ENCODE measurements at regions not wholly inside any gene's neighbourhood (a gene's known extent, or its start where the extent isn't known, plus 50 kb on each side); places are given as distances from the start of the nearest gene placed in this dataset.
"Not testable (repeated sequence)": the region's sequence is repeated elsewhere in the genome, so short reads cannot be mapped to it uniquely, and the experiment has no call there.

DNA sequence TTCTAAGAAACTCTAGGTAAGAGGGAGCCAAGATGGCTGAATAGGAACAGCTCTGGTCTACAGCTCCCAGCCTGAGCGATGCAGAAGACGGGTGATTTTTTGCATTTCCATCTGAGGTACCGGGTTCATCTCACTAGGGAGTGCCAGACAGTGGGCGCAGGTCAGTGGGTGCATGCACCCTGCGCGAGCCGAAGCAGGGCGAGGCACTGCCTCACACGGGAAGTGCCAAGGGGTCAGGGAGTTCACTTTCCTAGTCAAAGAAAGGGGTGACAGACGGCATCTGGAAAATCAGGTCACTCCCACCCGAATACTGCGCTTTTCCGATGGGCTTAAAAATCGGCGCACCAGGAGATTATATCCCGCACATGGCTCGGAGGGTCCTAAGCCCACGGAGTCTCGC, 1796.7 kb upstream of the PCDH10 start:
- not testable (repeated sequence) for DNase-seq (ENCODE audit: low read depth); H3K4me3 ChIP-seq (ENCODE audit: low read depth, low read length)

DNA sequence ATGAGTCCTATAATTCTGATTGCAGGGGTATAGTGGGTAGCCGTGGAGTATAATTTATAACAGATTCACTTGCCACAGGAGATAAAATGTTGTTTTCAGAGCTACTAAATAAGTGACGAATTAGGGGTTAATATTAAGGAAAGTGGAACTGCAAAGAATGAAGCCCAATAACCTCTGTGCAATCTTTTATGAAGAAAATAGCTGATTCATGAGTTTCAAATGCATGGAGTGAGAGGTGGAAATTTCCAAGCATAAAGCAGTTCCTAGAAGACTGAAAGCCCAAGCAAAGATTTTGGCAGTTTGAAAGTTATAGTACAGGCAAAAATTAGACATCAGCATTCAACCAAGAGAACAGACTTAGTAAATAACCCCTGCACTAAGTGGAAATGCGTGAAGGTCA, 1782.4 kb upstream of the PCDH10 start:
- DNase-seq (ENCODE audit: low read depth), result no peak
- no peak overlapping the region for H3K4me3 ChIP-seq (ENCODE audit: low read depth, low read length)

DNA sequence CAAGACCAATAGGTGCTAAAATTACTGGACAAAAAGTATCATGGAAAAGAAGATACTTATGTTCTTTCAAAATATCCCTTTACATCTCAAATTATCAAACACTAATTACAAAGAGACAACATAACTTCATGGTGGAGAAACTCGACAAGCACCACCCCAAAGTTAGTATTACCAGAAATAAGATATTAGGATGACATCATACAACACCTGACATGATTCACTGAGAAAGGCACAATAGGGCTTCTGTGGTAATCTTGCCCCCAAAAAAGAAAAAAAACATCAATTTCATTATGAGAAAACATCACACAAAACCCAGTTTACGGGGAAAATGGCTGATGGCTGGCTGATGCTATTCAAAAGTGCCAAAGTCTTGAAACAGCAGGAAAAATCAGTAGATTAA, 1781.7 kb upstream of the PCDH10 start:
- no peak overlapping the region for H3K4me3 ChIP-seq (ENCODE audit: low read depth, low read length)

DNA sequence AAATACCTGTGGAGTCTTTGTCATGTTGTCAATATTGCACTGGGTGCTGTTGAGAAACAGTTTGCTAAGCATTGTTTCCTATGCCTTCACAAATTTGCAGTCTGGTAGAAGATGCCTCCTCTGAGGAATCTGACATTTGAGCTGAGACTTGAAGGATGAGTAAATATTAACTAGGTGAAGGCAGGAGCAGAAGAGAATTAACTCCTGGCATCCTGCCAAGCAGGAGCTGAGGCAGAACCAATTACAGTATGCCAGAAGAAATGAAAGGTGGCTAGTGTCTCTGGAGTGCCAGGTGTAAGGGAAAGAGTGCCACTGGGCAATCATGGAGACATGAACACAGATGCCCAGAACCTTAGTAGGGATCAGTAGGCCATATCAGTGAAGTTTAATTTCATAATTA, 1778.2 kb upstream of the PCDH10 start:
- no peak for DNase-seq (ENCODE audit: low read depth)
- H3K4me3 ChIP-seq (ENCODE audit: low read depth, low read length), result no peak overlapping the region

More for the DNA sequence above, 1781.7 kb upstream of the PCDH10 start:
- no peak for DNase-seq (ENCODE audit: low read depth)

DNA sequence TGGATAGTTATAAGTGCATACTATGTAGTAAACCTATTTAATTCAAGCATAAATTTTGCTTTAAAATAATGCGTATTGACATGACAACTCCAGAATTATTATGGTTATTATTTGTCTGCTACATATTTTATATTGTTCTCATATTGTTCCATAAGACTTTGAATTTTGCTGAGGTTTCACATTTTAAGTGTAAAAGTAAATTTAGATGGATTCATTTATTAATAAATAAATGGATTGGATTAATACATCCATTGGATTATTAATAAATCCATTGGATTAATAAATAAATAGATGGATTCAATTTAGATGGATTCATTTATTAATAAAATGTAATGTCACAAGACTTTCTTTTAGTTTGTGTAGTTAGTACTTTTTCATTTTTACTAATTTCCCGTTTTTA, 1768.0 kb upstream of the PCDH10 start:
- no peak overlapping the region for H3K4me3 ChIP-seq (ENCODE audit: low read depth, low read length)
- DNase-seq (ENCODE audit: low read depth), result no peak

DNA sequence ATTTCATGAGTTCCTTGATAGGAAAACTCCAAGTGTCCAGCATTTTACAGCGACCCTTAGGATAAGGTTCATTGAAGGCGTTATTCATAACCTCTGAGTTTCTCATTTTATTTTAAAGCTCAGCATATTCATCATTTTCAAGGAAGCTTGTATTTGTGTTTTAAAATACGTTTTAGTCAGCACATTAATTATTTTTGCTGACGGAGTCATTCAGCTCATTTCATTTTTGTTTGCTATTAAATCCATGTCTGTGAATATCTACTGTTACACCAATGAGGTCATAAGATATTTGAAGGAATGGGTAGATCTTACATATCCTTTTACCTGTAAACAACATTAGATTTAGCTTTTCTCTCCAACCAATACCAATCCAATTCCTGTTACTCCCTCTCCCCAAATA, 1766.3 kb upstream of the PCDH10 start:
- H3K4me3 ChIP-seq (ENCODE audit: low read depth, low read length), result no peak overlapping the region
- DNase-seq (ENCODE audit: low read depth), result no peak

DNA sequence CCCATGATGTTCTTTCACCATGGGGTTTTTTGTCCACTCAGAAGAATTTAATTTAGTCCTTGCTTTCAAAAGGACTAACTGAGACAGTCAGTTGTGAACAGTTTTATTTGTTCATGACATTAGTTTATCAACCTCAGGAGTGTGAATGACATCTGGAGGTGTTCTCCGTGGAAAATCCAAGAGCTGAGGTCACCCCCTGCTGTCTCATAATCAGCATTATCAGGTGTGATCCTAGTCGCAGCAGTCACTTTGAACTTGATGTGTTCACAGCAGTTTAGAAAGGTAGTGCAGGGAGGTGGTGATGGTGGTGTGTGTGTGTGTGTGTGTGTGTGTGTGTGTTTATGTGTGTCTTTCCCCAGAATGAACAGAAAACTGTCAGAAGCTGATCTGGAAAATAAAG, 1760.8 kb upstream of the PCDH10 start:
- H3K4me3 ChIP-seq (ENCODE audit: low read depth, low read length), result no peak overlapping the region

DNA sequence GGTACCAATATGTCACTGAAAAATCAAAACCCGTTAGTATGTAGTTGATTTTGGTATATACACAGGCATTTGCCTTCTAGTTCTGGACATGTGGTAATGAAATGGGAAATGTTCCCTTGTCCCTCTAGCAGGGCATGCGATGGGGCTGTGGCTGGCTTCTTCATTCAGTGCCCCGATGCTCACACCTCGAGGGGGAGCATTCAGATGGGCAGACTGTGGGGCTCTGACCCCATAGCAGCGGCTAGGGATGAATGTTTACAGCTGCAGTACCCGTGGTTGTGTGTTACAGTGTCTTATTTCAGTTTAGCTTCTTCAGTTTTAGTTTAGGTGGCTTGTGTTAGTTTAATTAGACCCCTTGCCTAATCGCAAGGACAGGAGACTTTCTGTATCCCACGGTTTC, 1741.0 kb upstream of the PCDH10 start:
- H3K4me3 ChIP-seq (ENCODE audit: low read depth, low read length), result no peak overlapping the region

More for the DNA sequence above, 1760.8 kb upstream of the PCDH10 start:
- DNase-seq (ENCODE audit: low read depth), result no peak

DNA sequence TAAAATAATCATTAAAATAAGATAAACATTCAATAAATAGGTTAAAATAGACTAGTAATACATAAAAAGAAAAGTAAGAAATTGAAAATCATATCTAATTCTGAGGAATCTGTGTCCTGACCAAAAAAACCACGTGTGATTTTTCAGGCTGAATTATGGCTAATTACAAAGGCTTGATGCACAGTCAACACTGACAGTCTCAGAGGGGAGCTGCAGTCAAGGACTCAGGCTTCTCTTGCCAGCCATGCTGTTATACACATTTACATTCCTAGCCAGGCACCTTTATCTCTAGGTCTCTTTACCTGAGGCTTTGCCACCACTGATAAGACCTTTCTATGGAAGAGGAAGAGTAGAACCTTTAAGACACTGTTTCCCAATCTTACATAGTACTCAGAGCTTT, 1737.7 kb upstream of the PCDH10 start:
- no peak overlapping the region for H3K4me3 ChIP-seq (ENCODE audit: low read depth, low read length)
- no peak for DNase-seq (ENCODE audit: low read depth)

More for the DNA sequence above, 1741.0 kb upstream of the PCDH10 start:
- DNase-seq (ENCODE audit: low read depth), result no peak

DNA sequence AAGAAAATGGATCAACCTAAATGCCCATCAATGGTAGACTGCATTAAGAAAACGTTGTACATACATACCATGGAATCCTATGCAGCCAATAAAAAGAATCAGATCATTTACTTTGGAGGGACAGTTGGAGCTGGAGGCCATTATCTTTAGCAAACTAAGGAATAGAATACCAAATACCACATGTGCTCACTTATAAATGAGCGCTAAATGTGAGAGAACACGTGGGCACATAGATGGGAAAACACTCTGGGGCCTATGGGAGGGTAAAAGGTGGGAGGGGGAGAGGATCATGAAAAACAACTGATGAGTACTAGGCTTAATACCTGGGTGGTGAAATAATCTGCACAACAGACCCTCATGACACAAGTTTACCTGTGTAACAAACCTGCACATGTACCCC, 1729.9 kb upstream of the PCDH10 start:
- DNase-seq (ENCODE audit: low read depth), result no peak
- no peak overlapping the region for H3K4me3 ChIP-seq (ENCODE audit: low read depth, low read length)

DNA sequence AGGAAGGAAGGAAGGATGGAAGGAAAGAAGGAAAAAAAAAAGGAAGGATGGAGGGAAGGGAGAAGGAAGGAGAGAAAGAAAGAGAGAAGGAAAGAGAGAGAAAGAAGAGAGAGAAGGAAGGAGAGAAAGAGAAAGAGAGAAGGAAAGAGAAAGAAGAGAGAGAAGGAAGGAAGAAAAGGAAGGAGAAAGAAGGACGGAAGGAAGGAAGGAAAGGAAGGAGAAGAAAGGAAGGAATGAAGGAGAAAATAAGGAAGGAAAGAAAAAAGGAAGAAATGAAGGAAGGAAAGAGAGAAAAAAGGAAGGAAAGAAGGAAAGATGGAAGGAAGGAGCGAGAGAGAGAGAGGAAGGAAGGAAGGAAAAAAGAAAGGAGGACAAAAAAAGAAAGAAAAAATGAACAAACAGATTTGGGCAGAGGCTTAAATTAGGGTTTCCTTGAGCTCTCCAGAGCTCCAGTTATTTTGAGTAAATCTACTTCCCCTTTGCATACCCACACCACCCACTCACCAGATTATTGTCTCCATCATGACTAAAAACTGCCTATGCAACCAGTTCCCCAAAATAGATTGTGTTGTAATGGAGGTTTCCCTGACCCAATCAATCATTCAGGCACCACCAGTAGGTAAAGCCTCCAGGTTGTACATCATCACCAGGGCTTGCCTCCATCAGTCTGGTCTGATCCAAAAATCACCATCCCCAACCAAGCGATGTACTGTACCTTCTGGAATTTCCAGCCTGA, 1722.9 kb upstream of the PCDH10 start:
- DNase-seq (ENCODE audit: low read depth), result no peak
- H3K4me3 ChIP-seq (ENCODE audit: low read depth, low read length), result no peak overlapping the region

DNA sequence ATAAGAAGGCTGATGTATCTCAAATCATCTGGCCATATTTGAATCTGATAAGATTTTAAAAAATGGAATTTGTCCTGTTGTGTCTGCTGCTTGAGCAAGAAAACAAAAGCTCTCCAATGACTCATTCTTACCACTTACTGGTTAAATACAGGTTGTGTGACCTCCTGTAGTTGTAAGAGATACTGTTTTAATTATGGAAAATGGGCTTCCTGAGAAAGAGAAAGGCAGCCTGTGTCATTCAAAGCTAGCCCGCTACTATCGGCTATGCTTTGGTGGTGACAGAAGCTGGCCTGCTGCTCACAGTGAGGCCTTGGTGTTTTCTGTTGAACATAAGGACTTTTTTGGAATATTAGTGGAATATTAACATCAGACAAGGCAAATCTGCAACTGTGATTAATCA, 1722.1 kb upstream of the PCDH10 start:
- no peak for DNase-seq (ENCODE audit: low read depth)
- no peak overlapping the region for H3K4me3 ChIP-seq (ENCODE audit: low read depth, low read length)

DNA sequence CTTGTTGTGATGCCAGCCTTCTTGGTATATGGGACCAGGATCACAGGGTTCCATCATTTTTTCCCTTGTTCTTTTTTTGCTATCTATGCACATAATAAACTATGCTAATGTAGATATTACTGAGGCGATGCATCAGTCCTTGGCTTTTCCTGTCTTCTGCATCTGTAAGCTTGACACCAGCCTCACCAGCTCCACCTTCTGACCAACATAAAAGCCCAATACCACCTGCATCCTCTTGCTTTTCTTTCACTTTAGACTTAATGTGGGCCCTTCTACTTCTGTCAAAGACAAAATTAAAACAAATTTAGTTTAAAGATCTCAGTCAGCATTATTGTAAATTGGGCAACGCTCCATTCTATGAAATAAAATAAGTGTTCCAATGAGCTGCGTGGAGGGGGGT, 1718.8 kb upstream of the PCDH10 start:
- DNase-seq (ENCODE audit: low read depth), result no peak
- no peak overlapping the region for H3K4me3 ChIP-seq (ENCODE audit: low read depth, low read length)

DNA sequence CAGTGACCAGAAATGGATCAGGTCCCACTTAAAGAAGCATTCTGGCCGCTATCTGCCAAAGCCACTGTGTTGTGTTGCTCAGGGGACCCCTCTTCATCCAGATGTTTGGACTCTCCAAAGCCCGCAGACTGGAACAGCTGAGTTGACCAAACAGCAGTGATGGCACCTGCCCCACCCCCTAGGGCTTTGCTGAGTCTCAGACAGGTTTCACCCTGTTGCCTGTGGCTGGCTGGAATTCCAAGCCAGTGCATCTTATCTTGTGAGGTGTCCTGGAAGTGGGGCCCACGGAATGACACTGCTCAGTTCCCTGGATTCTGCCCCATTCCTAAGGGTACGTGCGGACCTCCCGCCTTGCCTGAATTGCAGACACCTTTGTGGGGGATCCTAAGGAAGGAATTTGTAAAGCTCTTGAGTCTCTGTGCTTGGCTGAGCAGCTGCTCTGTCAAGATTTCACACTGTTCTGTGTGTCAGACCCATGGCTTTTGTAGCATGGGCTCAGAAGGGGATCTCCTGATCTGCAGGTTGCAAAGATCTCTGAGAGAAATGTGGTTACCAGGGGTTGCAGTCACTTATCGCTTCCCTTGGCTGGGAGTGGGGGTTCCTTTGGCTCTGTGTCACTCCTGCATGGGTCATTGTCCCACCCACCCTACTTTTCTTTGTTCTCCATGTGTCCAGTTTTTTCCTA, 1707.9 kb upstream of the PCDH10 start:
- H3K4me3 ChIP-seq (ENCODE audit: low read depth, low read length), result no peak overlapping the region
- DNase-seq (ENCODE audit: low read depth), result no peak

DNA sequence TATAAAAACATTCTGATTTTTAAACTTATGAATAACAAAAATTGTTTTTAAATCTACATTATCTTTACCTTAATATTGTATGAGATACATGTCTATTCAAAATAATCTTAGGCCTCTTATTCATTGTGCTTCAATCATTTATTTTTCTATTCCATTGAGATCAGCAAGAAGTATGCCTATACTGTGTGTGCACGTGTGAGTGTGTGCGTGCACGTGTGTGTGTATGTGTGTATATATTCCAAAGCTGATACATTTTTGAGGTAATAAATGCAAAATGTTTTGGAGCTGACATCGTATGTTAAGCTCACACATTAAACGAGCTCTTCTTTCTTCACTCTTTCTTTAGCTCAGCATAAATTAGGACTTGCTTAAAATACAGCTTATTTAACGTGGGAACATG, 1701.2 kb upstream of the PCDH10 start:
- no peak overlapping the region for H3K4me3 ChIP-seq (ENCODE audit: low read depth, low read length)
- no peak for DNase-seq (ENCODE audit: low read depth)

DNA sequence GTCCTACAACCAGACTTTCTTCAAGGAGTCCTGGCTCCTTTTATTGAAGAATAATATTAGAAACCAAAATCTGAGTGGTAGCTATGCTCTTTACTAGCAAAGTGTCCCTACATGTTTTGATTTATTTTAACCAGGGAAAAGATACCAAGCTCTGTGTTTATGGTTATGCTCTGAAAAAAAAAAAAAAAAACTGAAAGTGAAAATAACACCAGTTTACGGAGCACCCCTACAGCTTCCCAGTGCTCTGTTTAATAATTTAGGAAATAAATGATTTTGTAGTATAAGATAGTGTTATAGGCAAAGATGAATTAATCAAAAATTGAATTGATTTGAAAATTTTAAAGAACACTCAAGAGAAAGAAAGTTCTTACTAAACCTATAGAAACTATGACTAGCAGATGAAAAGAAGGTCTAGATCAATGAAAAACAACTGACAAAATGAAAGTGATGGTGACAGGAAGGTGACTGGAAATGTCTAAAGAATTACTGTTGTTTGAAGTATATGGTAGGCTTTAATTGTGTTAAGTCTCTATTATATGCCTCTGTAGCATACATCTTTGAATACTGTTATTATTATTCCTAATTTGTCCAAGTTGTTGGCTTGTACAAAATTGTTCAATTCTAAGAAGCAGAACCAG, 1698.4 kb upstream of the PCDH10 start:
- no peak overlapping the region for H3K4me3 ChIP-seq (ENCODE audit: low read depth, low read length)
- DNase-seq (ENCODE audit: low read depth), result no peak

DNA sequence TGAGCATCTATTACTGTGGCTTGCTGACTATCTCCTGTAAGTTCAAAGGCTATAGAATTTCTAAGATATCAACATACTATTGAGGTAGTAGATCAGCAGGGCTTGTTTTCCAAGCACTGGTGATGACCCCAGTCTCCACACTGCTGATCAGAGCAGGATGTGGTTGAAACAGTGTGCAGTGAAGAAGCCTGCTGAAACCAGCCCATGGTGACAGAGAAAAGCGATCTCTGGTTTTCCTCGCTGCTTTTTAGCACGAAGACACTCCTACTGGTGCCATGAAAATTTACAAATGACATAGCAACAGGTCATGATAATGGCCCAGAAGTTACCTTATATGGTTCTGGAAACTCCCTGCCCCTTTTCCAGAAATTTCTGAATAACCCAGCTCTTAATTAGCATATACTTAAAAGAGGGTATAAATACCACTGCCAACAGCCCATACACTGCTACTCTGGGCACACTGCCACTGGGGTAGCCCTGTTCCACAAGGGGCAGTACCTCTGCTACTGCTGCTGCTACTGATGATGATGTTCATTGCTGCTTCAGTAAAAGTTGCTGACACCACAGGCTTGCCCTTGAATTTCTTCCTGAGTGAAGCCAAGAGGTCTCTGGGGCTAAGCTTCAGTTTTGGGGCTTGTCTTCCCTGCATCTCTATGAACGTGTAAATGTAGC, 1689.5 kb upstream of the PCDH10 start:
- DNase-seq (ENCODE audit: low read depth), result no peak
- H3K4me3 ChIP-seq (ENCODE audit: low read depth, low read length), result no peak overlapping the region

DNA sequence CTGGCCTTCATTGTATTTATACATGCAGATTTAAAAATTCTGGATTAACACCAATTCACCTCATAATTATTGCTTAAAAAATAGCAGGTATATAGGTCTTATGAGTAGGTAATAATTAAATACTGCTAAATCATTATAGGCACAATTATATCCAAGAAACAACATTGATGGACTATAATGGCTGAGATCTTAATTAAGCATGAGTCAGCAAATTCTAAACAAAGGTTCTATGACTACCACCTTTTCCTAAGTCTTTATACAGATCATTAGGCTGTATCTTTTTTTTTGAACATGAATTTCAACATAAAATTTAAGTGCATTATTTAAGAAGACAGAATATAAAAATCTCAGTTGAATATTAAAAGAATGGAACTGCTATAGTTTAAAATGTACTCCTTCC, 1678.7 kb upstream of the PCDH10 start:
- no peak overlapping the region for H3K4me3 ChIP-seq (ENCODE audit: low read depth, low read length)
- DNase-seq (ENCODE audit: low read depth), result no peak

DNA sequence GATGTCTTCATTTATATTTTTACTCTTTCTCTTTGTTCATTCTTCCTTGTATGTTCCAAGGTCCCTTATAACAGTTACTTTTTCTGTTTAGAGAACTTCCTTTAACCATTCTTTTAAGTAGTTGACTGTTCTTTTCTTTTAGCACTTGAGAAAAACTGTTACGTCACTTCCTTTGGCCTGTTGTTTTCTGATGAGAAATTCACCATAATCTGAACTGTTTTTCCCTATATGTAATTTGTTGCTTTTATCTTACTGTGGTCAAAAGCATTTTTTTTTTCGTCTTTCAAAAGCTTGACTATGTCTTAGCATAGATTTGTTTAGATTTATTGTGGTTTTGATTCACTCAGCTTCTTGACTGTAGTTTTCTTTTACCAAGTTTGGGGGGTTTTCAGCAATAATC, 1660.3 kb upstream of the PCDH10 start:
- DNase-seq (ENCODE audit: low read depth), result no peak
- H3K4me3 ChIP-seq (ENCODE audit: low read depth, low read length), result no peak overlapping the region

DNA sequence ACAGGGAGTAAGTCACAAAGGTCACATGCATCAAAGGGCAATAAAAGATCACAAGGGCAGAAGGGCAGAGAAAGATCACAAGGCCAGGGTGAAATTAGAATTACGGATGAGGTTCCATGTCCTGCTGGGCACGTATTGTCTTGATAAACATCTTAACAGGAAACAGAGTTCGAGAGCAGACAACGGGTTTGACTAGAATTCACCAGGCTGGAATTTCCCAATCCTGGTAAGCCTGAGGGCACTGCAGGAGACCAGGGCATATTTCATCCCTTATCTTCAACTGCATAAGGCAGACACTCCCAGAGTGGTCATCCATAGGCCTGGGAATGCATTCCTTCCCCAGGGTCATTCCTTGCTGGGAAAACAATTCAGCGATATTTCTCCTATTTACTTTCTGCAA, 1652.9 kb upstream of the PCDH10 start:
- not testable (repeated sequence) for DNase-seq (ENCODE audit: low read depth); H3K4me3 ChIP-seq (ENCODE audit: low read depth, low read length)

Data from skeletal muscle cell (primary cell).